ENCODE measurements at regions not wholly inside any gene's neighbourhood (a gene's known extent, or its start where the extent isn't known, plus 50 kb on each side); places are given as distances from the start of the nearest gene placed in this dataset.

GRCh38 chr1:238061967-238062613, 171.4 kb upstream of the ZP4 start:
- no peaks in the 10 kb centered on the region for H3K9me3 ChIP-seq (ENCODE audit: control insufficient read depth, low read depth, low read length)
- Mint-ChIP-seq H3K4me3 (no peak overlapping the region), H3K9me3 (peaks cover 19 to 21% of the 10 kb centered on the region in 2 experiments), H3K36me3 (ENCODE audit: insufficient read depth in 1 of 3, low read depth in 3 of 3) (peaks cover 14 to 21% (median 19%) of the 10 kb centered on the region in 3 experiments; a peak in 6 of 7 replicates), H3K27ac (no peak overlapping the region), H3K27me3 (ENCODE audit: low read depth) (peaks cover 2% of the 10 kb centered on the region; the same call in 1 of the 2 replicates), H3K4me1 (no peaks in the 10 kb centered on the region)
- H3K9ac ChIP-seq (ENCODE audit: extremely low read depth, insufficient read length, low read length): no peak overlapping the region
- no peaks in the 10 kb centered on the region for H3K79me2 ChIP-seq (ENCODE audit: insufficient read depth, low read length)
- H3K27me3 ChIP-seq (ENCODE audit: insufficient read depth, low read length): no peaks in the 10 kb centered on the region
- no peak for TF ChIP-seq CTCF (conservative IDR thresholded peaks at IDR 0.05)
- no CpG with 5 or more reads among the region's 3 CpGs for WGBS (ENCODE audit: extremely low coverage, insufficient read length, low lambda C conversion rate)
- no peaks in the 10 kb centered on the region for H3K4me1 ChIP-seq (ENCODE audit: insufficient read depth, low read length)
- H2BK15ac ChIP-seq (ENCODE audit: low read depth, low read length): no peak overlapping the region
- DNase-seq: no peak
- no peak overlapping the region for H3K4me2 ChIP-seq (ENCODE audit: insufficient read depth, insufficient read length, low read length)
- no peak overlapping the region for H3K23ac ChIP-seq (ENCODE audit: insufficient read length, low read depth, low read length)
- H4K5ac ChIP-seq (ENCODE audit: insufficient read length, low read depth, low read length): no peak overlapping the region
- no peak overlapping the region for H3K18ac ChIP-seq (ENCODE audit: insufficient read length, low read depth, low read length)
- H3K79me1 ChIP-seq (ENCODE audit: insufficient read depth, low read depth, low read length, poor library complexity, severe bottlenecking): no peaks in the 10 kb centered on the region
- H3K27ac ChIP-seq (ENCODE audit: insufficient read length, low read depth, low read length): no peak overlapping the region
- no peak overlapping the region for H4K8ac ChIP-seq (replicated peaks; ENCODE audit: insufficient read length, low read depth, low read length)
- no peak overlapping the region for H3K14ac ChIP-seq (ENCODE audit: insufficient read depth, low read length)
- no peak overlapping the region for H2BK20ac ChIP-seq (ENCODE audit: low read depth, low read length, poor library complexity, severe bottlenecking)
- no peak overlapping the region for H2AK5ac ChIP-seq (ENCODE audit: insufficient read length, low read length)
- no peak overlapping the region for H3K56ac ChIP-seq (ENCODE audit: insufficient read length, low read depth, low read length)
- H2BK5ac ChIP-seq (ENCODE audit: insufficient read length, low read length): no peak overlapping the region
- no peak overlapping the region for H3T11ph ChIP-seq (ENCODE audit: low read length)
- H2BK12ac ChIP-seq (ENCODE audit: insufficient read length, low read depth, low read length): no peak overlapping the region
- H2BK120ac ChIP-seq (ENCODE audit: low read depth, low read length, poor library complexity, severe bottlenecking): no peak overlapping the region
- H3K23me2 ChIP-seq (ENCODE audit: insufficient read length, low read depth, low read length, poor library complexity, severe bottlenecking): no peaks in the 10 kb centered on the region
- H3K4ac ChIP-seq (ENCODE audit: low read depth, low read length): no peak overlapping the region
- H4K91ac ChIP-seq (ENCODE audit: insufficient read length, low read depth, low read length): no peak overlapping the region
- no peaks in the 10 kb centered on the region for H4K20me1 ChIP-seq (ENCODE audit: control insufficient read depth, insufficient read depth, insufficient read length)
- no peak overlapping the region for H2AFZ ChIP-seq (ENCODE audit: low read length)
